ENCODE measurements at regions not wholly inside any gene's neighbourhood (a gene's known extent, or its start where the extent isn't known, plus 50 kb on each side); places are given as distances from the start of the nearest gene placed in this dataset.

- Histone ChIP-seq H3K36me3 (ENCODE audit: control insufficient read depth, insufficient read depth, low read length) (no peaks in the 10 kb centered on the region), H3K27me3 (ENCODE audit: control insufficient read depth, insufficient read depth, low read length) (no peaks in the 10 kb centered on the region), H4K20me1 (ENCODE audit: control insufficient read depth, extremely low read depth, insufficient read depth, low read length) (no peaks in the 10 kb centered on the region), H2AFZ (ENCODE audit: low read length) (no peak overlapping the region), H3K79me2 (ENCODE audit: control insufficient read depth, insufficient read depth, low read length) (no peaks in the 10 kb centered on the region), H3K9ac (ENCODE audit: insufficient read depth, low read length) (no peak overlapping the region), H3K27ac (ENCODE audit: insufficient read depth, low read length) (no peak overlapping the region), H3K4me1 (ENCODE audit: control insufficient read depth, extremely low read depth, insufficient read depth, low read length) (no peaks in the 10 kb centered on the region), H3K9me3 (ENCODE audit: control insufficient read depth, insufficient read depth, low read depth, low read length) (no peaks in the 10 kb centered on the region), H3K4me3 (replicated peaks in 1 of 4; ENCODE audit: control extremely low read depth in 1 of 4, insufficient read depth in 1 of 4, low read depth in 3 of 4, low read length in 4 of 4) (no peak overlapping the region), H3K4me2 (ENCODE audit: extremely low read depth, insufficient read depth, low read length) (no peak overlapping the region)
- TF ChIP-seq, protein P1, sequence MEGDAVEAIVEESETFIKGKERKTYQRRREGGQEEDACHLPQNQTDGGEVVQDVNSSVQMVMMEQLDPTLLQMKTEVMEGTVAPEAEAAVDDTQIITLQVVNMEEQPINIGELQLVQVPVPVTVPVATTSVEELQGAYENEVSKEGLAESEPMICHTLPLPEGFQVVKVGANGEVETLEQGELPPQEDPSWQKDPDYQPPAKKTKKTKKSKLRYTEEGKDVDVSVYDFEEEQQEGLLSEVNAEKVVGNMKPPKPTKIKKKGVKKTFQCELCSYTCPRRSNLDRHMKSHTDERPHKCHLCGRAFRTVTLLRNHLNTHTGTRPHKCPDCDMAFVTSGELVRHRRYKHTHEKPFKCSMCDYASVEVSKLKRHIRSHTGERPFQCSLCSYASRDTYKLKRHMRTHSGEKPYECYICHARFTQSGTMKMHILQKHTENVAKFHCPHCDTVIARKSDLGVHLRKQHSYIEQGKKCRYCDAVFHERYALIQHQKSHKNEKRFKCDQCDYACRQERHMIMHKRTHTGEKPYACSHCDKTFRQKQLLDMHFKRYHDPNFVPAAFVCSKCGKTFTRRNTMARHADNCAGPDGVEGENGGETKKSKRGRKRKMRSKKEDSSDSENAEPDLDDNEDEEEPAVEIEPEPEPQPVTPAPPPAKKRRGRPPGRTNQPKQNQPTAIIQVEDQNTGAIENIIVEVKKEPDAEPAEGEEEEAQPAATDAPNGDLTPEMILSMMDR (conservative IDR thresholded peaks at IDR 0.05 in 1 of 2, IDR thresholded peaks at IDR 0.05 in 1 of 2; ENCODE audit: low read depth in 1 of 2, low read length in 2 of 2): no peak
- no peak for TF ChIP-seq EZH2 (IDR thresholded peaks at IDR 0.05; ENCODE audit: low read length, missing control alignments)
- no peak for DNase-seq (ENCODE audit: low read depth in 2 of 2)
Observed at GRCh38 chr16:48682971-48683370, 73.0 kb upstream of the N4BP1 start.

DNA sequence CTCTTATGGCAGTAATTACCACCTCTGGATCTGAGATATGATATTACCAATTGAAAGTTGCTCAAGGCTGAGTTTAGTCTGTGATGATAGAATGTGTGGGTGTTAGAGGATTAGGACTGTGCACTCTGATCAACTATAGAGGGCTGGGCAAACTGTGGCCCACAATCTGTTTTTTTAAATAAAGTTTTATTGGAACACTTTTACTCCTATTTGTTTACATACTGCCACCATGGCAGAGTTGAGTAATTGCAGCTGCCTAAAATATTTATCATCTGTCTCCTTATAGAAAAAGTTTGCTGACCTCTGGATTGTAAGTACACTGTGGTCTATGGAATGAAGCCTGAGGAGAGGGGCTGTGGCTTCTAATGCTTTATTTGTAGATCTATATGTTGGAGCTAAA, 71.5 kb upstream of the N4BP1 start:
- H3K27me3 ChIP-seq (ENCODE audit: control insufficient read depth, insufficient read depth, low read length): no peaks in the 10 kb centered on the region
- H3K4me1 ChIP-seq (ENCODE audit: control insufficient read depth, extremely low read depth, insufficient read depth, low read length): no peaks in the 10 kb centered on the region
- H3K27ac ChIP-seq (ENCODE audit: insufficient read depth, low read length): no peak overlapping the region
- no peaks in the 10 kb centered on the region for H4K20me1 ChIP-seq (ENCODE audit: control insufficient read depth, extremely low read depth, insufficient read depth, low read length)
- H2AFZ ChIP-seq (ENCODE audit: low read length): no peak overlapping the region
- H3K4me3 ChIP-seq (replicated peaks in 1 of 4; ENCODE audit: control extremely low read depth in 1 of 4, insufficient read depth in 1 of 4, low read depth in 3 of 4, low read length in 4 of 4): no peak overlapping the region
- no peaks in the 10 kb centered on the region for H3K79me2 ChIP-seq (ENCODE audit: control insufficient read depth, insufficient read depth, low read length)
- DNase-seq (ENCODE audit: low read depth in 2 of 2): no peak
- H3K9ac ChIP-seq (ENCODE audit: insufficient read depth, low read length): no peak overlapping the region
- H3K9me3 ChIP-seq (ENCODE audit: control insufficient read depth, insufficient read depth, low read depth, low read length): no peaks in the 10 kb centered on the region
- H3K36me3 ChIP-seq (ENCODE audit: control insufficient read depth, insufficient read depth, low read length): no peaks in the 10 kb centered on the region
- TF ChIP-seq, protein P1 (conservative IDR thresholded peaks at IDR 0.05 in 1 of 2, IDR thresholded peaks at IDR 0.05 in 1 of 2; ENCODE audit: low read depth in 1 of 2, low read length in 2 of 2): no peak
- no peak for TF ChIP-seq EZH2 (IDR thresholded peaks at IDR 0.05; ENCODE audit: low read length, missing control alignments)
- H3K4me2 ChIP-seq (ENCODE audit: extremely low read depth, insufficient read depth, low read length): no peak overlapping the region

DNA sequence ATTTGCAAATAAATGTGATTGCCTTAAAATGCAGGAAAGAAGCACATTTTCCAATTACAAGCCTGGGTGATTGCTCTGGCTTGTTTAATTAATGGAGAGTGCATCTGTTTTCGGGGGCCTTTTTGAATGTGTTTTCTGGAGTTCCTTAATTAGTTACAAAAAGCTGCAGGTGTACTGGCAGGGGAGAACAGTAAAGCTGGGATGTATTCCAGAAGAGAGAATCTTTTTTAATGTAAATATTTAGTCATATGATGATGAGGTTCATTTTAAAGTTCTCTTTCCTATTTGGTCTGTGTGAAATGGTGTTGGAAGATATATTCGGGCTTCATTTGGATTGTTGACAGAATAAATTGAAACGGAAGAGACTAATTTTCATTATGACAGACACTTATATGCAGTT, 70.9 kb upstream of the N4BP1 start:
- H3K4me1 ChIP-seq (ENCODE audit: control insufficient read depth, extremely low read depth, insufficient read depth, low read length): no peaks in the 10 kb centered on the region
- H3K79me2 ChIP-seq (ENCODE audit: control insufficient read depth, insufficient read depth, low read length): no peaks in the 10 kb centered on the region
- no peak overlapping the region for H3K4me3 ChIP-seq (replicated peaks in 1 of 4; ENCODE audit: control extremely low read depth in 1 of 4, insufficient read depth in 1 of 4, low read depth in 3 of 4, low read length in 4 of 4)
- TF ChIP-seq, protein P1 (conservative IDR thresholded peaks at IDR 0.05 in 1 of 2, IDR thresholded peaks at IDR 0.05 in 1 of 2; ENCODE audit: low read depth in 1 of 2, low read length in 2 of 2): no peak
- no peak for TF ChIP-seq EZH2 (IDR thresholded peaks at IDR 0.05; ENCODE audit: low read length, missing control alignments)
- H3K27ac ChIP-seq (ENCODE audit: insufficient read depth, low read length): no peak overlapping the region
- no peak overlapping the region for H2AFZ ChIP-seq (ENCODE audit: low read length)
- H3K36me3 ChIP-seq (ENCODE audit: control insufficient read depth, insufficient read depth, low read length): no peaks in the 10 kb centered on the region
- no peak overlapping the region for H3K4me2 ChIP-seq (ENCODE audit: extremely low read depth, insufficient read depth, low read length)
- H3K9me3 ChIP-seq (ENCODE audit: control insufficient read depth, insufficient read depth, low read depth, low read length): no peaks in the 10 kb centered on the region
- DNase-seq (ENCODE audit: low read depth in 2 of 2): no peak
- H3K27me3 ChIP-seq (ENCODE audit: control insufficient read depth, insufficient read depth, low read length): no peaks in the 10 kb centered on the region
- no peaks in the 10 kb centered on the region for H4K20me1 ChIP-seq (ENCODE audit: control insufficient read depth, extremely low read depth, insufficient read depth, low read length)
- H3K9ac ChIP-seq (ENCODE audit: insufficient read depth, low read length): no peak overlapping the region

Measured in fibroblast of lung (primary cell).